HCT116 (cell line): ENCODE measurements at regions not wholly inside any gene's neighbourhood (a gene's known extent, or its start where the extent isn't known, plus 50 kb on each side); places are given as distances from the start of the nearest gene placed in this dataset.

Source experiments
- RAD21 ChIP-seq: IDR thresholded peaks from 2 replicates; pipeline ENCODE4 v1.6.1; 2012; ENCODE audit warnings: low read depth, mild to moderate bottlenecking
- TF ChIP-seq, protein P1 (sequence below), 3 experiments: fragments of 200-600 bp in 1 of 3; sonication (generic) in 1 of 3; IDR thresholded peaks in 2 of 3; conservative IDR thresholded peaks in 1 of 3; 2 replicates each; pipeline ENCODE4 v1.5.1; 2012 to 2017; ENCODE audit warnings: low read depth in 2 of 3, low read length in 2 of 3, antibody characterized with exemption in 1 of 3, borderline replicate concordance in 1 of 3, control low read depth in 1 of 3, mild to moderate bottlenecking in 1 of 3, mixed read lengths in 1 of 3, mixed run types in 1 of 3, moderate library complexity in 1 of 3; ENCODE audit not compliant: insufficient read depth in 1 of 3

DNA sequence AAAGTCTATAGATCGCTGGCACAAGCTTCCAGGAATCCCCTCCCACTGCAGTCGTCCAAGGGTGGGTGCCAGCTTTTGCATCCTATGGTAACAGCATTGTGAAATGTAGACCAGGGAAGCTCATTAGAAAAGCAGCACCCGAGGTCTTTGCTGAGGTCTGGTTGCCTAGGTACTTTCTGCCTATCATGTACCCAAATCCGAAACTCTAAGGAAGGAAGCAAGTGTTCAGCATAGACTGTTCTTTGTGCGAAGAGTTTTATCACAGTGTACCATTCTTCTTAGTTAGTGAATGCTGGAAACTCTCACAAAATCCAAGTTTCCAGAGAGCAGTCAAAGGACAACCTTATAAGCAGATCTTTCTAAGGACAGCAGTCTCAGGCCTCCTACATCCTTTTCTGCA lies 1532.7 kb upstream of the TMEM132C start:
- TF ChIP-seq, protein P1, sequence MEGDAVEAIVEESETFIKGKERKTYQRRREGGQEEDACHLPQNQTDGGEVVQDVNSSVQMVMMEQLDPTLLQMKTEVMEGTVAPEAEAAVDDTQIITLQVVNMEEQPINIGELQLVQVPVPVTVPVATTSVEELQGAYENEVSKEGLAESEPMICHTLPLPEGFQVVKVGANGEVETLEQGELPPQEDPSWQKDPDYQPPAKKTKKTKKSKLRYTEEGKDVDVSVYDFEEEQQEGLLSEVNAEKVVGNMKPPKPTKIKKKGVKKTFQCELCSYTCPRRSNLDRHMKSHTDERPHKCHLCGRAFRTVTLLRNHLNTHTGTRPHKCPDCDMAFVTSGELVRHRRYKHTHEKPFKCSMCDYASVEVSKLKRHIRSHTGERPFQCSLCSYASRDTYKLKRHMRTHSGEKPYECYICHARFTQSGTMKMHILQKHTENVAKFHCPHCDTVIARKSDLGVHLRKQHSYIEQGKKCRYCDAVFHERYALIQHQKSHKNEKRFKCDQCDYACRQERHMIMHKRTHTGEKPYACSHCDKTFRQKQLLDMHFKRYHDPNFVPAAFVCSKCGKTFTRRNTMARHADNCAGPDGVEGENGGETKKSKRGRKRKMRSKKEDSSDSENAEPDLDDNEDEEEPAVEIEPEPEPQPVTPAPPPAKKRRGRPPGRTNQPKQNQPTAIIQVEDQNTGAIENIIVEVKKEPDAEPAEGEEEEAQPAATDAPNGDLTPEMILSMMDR (IDR thresholded peaks at IDR 0.05 in 2 of 3, conservative IDR thresholded peaks at IDR 0.05 in 1 of 3; ENCODE audit: borderline replicate concordance in 1 of 3, insufficient read depth in 1 of 3, low read depth in 2 of 3, low read length in 2 of 3), result no peak
- TF ChIP-seq RAD21, result no peak
